ENCODE measurements at regions not wholly inside any gene's neighbourhood (a gene's known extent, or its start where the extent isn't known, plus 50 kb on each side); places are given as distances from the start of the nearest gene placed in this dataset.

DNA sequence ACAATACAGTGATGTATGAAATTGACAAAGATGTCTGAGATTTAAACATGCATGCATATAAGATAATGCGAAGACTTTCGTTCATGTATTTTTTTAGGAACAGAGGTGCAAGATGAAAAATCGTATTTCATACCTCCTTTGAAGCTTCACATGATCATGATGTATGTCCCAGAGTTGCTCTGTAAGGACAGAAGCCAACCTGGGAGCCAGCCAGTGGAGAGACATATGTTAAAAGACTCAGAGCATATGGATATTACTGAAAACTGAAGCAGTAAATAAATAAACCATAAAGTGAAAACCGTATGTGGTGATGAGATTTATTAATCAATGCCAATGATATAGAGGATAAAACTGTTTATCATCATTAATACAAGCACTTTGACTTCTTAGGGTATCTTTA is 424.4 kb upstream of the NETO1 start:
- TF ChIP-seq, protein P1, sequence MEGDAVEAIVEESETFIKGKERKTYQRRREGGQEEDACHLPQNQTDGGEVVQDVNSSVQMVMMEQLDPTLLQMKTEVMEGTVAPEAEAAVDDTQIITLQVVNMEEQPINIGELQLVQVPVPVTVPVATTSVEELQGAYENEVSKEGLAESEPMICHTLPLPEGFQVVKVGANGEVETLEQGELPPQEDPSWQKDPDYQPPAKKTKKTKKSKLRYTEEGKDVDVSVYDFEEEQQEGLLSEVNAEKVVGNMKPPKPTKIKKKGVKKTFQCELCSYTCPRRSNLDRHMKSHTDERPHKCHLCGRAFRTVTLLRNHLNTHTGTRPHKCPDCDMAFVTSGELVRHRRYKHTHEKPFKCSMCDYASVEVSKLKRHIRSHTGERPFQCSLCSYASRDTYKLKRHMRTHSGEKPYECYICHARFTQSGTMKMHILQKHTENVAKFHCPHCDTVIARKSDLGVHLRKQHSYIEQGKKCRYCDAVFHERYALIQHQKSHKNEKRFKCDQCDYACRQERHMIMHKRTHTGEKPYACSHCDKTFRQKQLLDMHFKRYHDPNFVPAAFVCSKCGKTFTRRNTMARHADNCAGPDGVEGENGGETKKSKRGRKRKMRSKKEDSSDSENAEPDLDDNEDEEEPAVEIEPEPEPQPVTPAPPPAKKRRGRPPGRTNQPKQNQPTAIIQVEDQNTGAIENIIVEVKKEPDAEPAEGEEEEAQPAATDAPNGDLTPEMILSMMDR (conservative IDR thresholded peaks at IDR 0.05; ENCODE audit: low read depth in 2 of 2): no peak
- TF ChIP-seq EZH2 (IDR thresholded peaks at IDR 0.05; ENCODE audit: low read depth, unreplicated experiment): no peak
- TF ChIP-seq, protein P2, sequence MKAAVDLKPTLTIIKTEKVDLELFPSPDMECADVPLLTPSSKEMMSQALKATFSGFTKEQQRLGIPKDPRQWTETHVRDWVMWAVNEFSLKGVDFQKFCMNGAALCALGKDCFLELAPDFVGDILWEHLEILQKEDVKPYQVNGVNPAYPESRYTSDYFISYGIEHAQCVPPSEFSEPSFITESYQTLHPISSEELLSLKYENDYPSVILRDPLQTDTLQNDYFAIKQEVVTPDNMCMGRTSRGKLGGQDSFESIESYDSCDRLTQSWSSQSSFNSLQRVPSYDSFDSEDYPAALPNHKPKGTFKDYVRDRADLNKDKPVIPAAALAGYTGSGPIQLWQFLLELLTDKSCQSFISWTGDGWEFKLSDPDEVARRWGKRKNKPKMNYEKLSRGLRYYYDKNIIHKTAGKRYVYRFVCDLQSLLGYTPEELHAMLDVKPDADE (IDR thresholded peaks at IDR 0.05): no peak

Measured in GM23338 (cell line).